ENCODE measurements at regions not wholly inside any gene's neighbourhood (a gene's known extent, or its start where the extent isn't known, plus 50 kb on each side); places are given as distances from the start of the nearest gene placed in this dataset.

GRCh38 chr20:53760025-53760441, 166.4 kb upstream of the ZNF217 start:
- no peaks in the 10 kb centered on the region for H3K27me3 Mint-ChIP-seq
- TF ChIP-seq CTCF (IDR thresholded peaks at IDR 0.05; ENCODE audit: unreplicated experiment), result no peak
- H3K27ac Mint-ChIP-seq, result no peak overlapping the region
- DNase-seq (ENCODE audit: low spot score, unreplicated experiment), result no peak
- H3K4me3 Mint-ChIP-seq (ENCODE audit: low read depth), result no peak overlapping the region
- H3K9me3 Mint-ChIP-seq (ENCODE audit: low read depth), result no peaks in the 10 kb centered on the region
- peaks cover 13% of the 10 kb centered on the region for H3K4me1 Mint-ChIP-seq (ENCODE audit: low read depth)
- H3K36me3 Mint-ChIP-seq (ENCODE audit: insufficient read depth), result no peaks in the 10 kb centered on the region

GRCh38 chr20:53757472-53757913, 163.9 kb upstream of the ZNF217 start:
- no peak for DNase-seq (ENCODE audit: low spot score, unreplicated experiment)
- H3K27ac Mint-ChIP-seq, result no peak overlapping the region
- no peak overlapping the region for H3K4me3 Mint-ChIP-seq (ENCODE audit: low read depth)
- peaks cover 9% of the 10 kb centered on the region for H3K4me1 Mint-ChIP-seq (ENCODE audit: low read depth)
- no peaks in the 10 kb centered on the region for H3K9me3 Mint-ChIP-seq (ENCODE audit: low read depth)
- no peaks in the 10 kb centered on the region for H3K36me3 Mint-ChIP-seq (ENCODE audit: insufficient read depth)
- no peaks in the 10 kb centered on the region for H3K27me3 Mint-ChIP-seq
- TF ChIP-seq CTCF (IDR thresholded peaks at IDR 0.05; ENCODE audit: unreplicated experiment), result no peak

GRCh38 chr20:53755733-53756531, 162.3 kb upstream of the ZNF217 start:
- Mint-ChIP-seq H3K36me3 (ENCODE audit: insufficient read depth) (no peaks in the 10 kb centered on the region), H3K27ac (peak overlapping the region; percentile 59), H3K4me1 (ENCODE audit: low read depth) (peaks cover 17% of the 10 kb centered on the region), H3K4me3 (ENCODE audit: low read depth) (no peak overlapping the region), H3K27me3 (no peaks in the 10 kb centered on the region), H3K9me3 (ENCODE audit: low read depth) (no peaks in the 10 kb centered on the region)
- TF ChIP-seq CTCF (IDR thresholded peaks at IDR 0.05; ENCODE audit: unreplicated experiment), result no peak
- no peak for DNase-seq (ENCODE audit: low spot score, unreplicated experiment)

- no peak for TF ChIP-seq CTCF (IDR thresholded peaks at IDR 0.05; ENCODE audit: unreplicated experiment)
- Mint-ChIP-seq H3K9me3 (ENCODE audit: low read depth) (no peaks in the 10 kb centered on the region), H3K27me3 (no peaks in the 10 kb centered on the region), H3K36me3 (ENCODE audit: insufficient read depth) (no peaks in the 10 kb centered on the region), H3K4me3 (ENCODE audit: low read depth) (no peak overlapping the region), H3K4me1 (ENCODE audit: low read depth) (peaks cover 17% of the 10 kb centered on the region), H3K27ac (peak overlapping the region; percentile 67)
- DNase-seq (ENCODE audit: low spot score, unreplicated experiment), result no peak
Measured at GRCh38 chr20:53753880-53754459, 160.3 kb upstream of the ZNF217 start.

- Mint-ChIP-seq H3K4me1 (ENCODE audit: low read depth) (peaks cover 17% of the 10 kb centered on the region), H3K27ac (peak overlapping the region; percentile 41), H3K9me3 (ENCODE audit: low read depth) (no peaks in the 10 kb centered on the region), H3K4me3 (ENCODE audit: low read depth) (no peak overlapping the region), H3K27me3 (no peaks in the 10 kb centered on the region), H3K36me3 (ENCODE audit: insufficient read depth) (no peaks in the 10 kb centered on the region)
- DNase-seq (ENCODE audit: low spot score, unreplicated experiment), result no peak
- no peak for TF ChIP-seq CTCF (IDR thresholded peaks at IDR 0.05; ENCODE audit: unreplicated experiment)
Measured at GRCh38 chr20:53752971-53753879, 159.6 kb upstream of the ZNF217 start.

All from progenitor cell of endocrine pancreas (in vitro differentiated cells).